ENCODE measurements at regions not wholly inside any gene's neighbourhood (a gene's known extent, or its start where the extent isn't known, plus 50 kb on each side); places are given as distances from the start of the nearest gene placed in this dataset.

DNA sequence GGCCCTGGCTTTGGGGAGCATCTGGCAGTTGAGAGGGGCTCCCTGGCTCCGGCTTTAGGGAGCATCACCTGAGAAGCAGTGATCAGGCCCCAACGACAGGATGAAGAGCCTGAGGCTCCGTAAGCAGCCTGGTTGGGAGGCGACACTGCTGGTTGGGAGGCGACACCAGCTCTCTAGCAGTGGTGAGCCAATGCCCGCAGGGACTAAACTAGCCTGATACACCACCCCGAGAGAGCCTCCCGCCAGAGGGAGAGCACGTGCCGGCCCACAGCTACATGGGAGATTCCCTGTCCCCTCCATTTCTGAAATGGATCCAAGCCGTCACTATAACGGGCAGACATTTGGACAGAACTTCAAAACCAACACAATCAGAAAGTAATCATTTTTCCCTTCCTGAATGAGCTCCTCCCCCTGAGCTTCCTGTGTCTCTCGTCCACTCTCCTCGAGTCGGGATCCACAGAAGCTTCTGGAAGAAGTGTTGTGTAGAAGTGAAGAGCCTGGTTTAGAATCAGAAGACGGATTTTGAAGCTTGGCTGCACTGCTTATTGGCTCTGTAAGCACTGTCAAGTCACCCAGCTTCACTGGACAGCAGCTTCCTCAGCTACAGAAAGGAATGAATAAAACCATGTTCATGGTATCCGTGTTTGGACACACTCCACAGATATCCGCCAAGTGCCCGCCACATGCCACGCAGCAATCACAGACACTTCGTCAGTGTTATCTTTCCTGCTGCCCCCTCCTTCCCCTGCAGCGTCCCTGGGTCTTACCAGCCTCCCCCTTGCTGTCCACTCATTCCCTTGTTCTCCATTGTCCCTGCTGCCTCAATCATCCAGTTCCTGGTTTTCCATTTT lies 199.6 kb downstream of the TTLL2 start:
- no peak for DNase-seq

- no peak for DNase-seq
Measured at GRCh38 chr6:167525774-167526173, 200.9 kb downstream of the TTLL2 start.

GRCh38 chr6:167526465-167527368 lies 201.8 kb downstream of the TTLL2 start:
- DNase-seq: no peak

GRCh38 chr6:167528239-167528638 lies 203.4 kb downstream of the TTLL2 start:
- DNase-seq: no peak

DNA sequence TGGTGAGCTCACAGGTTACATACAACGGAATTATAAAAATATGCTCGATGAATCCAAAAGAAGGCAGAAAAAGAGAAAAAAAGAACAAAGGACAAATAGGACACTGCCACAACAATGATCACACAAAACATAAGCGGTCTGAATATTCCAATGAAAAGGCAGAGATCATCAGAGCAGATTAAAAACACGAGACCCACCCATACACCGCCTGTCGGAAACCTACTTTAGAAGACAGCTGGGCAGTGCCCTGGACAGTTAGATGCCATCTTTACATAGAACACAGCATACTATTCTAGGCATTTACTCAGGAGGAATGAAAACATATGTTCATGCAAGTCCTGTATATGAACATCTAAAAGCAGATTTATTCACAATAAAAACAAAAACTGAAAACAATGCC lies 204.1 kb downstream of the TTLL2 start:
- DNase-seq: no peak

DNA sequence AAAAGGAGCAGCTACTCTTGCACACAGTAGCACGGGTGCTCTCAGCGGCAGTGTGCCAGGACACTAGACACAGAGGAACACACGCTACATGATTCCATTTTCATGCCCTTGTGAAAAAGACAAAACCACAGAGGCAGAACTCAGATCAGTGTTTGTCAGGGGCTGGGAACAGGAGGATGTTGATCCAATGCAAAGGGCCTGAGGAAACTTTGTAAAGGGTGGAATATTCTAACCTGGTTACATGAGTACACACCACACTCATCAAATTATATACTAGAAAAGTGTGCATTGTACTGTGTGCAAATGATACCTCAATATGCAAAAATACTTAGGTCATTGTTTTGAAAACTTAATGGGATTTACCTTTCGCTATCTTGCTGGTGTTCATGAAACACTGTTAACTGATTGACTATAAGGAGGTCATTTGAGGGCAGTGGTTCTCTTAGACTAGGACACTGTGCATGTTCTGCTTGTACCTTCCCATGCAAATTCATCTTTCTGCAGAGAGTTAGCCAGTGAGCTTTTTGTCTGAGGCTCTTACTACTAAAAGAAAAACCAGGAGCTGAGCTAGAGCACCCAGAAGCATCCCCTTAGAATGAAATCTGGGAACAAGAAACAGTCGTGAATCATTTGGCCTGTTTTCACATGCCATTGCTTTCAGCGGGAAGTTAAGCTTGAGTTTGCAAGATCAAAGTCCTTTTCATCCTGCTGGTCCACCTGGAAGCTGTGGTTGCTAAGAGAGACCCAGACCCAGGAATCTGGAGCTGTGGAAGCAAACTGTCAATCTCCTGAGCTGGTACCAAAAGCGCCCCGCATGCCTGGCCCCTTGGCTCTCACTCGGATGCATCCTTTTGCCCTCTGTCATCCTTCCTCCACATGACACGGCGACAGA lies 204.8 kb downstream of the TTLL2 start:
- no peak for DNase-seq

DNA sequence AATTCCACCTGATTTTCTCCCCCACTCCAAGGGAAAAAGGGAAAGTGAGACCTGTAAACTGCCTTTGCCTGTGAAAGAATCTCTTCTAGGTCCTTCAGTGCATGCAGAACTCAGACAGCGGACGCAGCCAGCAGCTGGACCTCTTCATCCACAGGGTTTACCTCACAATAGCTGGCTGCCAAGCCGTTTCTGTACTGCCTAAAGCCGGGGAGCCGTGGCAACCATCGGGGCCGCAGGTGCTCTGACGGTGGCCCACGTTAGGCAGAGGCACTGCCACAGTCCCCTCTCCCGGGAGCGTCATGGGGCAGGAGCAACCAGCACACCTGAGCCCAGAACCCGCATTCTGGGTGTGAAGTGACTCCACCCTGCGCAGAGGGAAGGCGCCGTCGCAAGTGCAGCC lies 206.1 kb downstream of the TTLL2 start:
- no peak for DNase-seq

- no peak for DNase-seq
Measured at GRCh38 chr6:167532410-167533288, 207.8 kb downstream of the TTLL2 start.

GRCh38 chr6:167533851-167534250 lies 209.0 kb downstream of the TTLL2 start:
- DNase-seq: no peak

GRCh38 chr6:167537816-167538215 lies 212.9 kb downstream of the TTLL2 start:
- DNase-seq: no peak

- DNase-seq: no peak
Measured at GRCh38 chr6:167538746-167539145, 213.9 kb downstream of the TTLL2 start.

GRCh38 chr6:167540796-167541195 lies 215.9 kb downstream of the TTLL2 start:
- DNase-seq: no peak

GRCh38 chr6:167541544-167541943 lies 216.7 kb downstream of the TTLL2 start:
- DNase-seq: no peak

DNA sequence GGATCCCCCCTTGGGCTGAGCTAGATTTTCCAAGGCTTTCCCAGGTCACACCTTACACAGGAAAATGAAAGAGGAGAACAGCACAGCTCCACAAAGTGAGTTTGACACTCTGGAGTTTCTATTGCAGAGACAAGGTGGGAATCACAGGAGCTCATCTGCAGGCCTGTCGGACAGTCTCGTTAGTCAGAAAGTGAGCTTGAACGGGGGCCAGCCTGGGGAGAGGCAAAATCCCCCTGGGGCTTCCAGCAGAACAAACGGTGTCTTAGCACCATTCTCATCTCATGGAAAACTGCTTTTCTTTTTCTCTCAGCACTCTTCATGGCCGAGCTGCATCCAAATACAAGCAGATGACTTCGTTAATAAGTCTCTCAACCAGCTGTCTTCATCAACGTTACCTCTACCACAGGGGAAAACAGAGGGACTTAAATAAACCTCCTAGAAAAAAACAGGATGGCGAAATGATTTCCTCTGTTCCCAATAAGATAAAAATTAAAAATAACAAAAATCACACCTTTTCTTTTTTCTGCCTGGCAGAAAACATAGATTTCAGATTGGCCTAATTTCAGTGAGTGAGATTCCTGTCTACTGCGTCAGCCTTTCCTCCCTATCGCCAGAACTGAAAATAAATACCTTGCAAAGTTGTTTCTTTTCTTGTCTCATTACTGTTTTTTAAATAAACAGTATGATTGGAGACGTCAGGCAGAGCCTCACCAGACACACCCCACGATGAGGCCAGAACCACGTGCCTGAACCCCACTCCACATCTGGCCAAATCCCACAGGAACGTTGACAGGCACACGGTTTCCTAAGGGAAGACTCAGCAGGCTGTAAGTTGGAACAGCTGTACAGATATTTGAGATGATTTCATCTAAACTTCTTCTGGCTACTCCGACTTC lies 219.0 kb downstream of the TTLL2 start:
- no peak for DNase-seq

GRCh38 chr6:167546611-167547327 lies 221.9 kb downstream of the TTLL2 start:
- DNase-seq: no peak

GRCh38 chr6:167547328-167547692 lies 222.4 kb downstream of the TTLL2 start:
- no peak for DNase-seq

DNA sequence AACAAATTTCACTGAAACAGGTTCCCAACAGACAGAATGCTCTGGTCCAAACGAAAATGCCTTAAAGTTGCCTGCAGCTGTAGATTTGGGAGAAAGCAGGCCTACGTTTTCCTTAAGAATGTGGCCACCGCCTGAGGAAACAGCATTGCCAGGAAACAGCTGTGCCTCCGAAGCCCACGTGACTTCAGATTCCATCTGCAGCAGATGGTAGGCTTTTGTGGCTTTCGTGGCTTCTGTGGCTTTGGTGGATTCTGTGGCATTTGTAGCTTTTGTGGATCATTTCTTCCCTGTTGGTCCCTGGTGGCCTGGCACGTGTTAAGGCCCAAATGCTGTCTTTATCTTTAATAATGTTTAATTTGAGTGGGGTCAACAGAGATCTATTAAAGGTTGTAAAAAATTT lies 222.9 kb downstream of the TTLL2 start:
- DNase-seq: no peak

DNA sequence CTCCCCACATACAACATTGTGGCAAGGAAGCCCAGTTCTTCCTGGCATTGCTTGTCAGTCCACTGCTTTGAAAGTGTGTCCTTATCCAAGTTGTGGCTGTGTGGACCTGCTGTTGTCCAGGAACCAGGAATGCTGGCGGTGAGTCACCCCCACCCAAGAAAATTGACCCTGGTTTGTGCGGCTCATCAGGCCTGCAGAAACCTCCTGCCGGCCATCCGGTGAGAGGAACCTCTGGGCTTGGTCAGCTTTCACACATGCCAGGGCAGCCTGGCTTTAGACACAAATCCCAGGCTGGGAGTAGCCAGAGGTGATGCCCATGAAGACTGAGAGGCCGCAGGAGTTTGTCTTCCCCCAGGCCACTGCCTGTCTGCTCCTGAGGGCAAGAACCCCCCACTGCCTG lies 223.6 kb downstream of the TTLL2 start:
- no peak for DNase-seq

GRCh38 chr6:167549213-167549612 lies 224.3 kb downstream of the TTLL2 start:
- no peak for DNase-seq

DNA sequence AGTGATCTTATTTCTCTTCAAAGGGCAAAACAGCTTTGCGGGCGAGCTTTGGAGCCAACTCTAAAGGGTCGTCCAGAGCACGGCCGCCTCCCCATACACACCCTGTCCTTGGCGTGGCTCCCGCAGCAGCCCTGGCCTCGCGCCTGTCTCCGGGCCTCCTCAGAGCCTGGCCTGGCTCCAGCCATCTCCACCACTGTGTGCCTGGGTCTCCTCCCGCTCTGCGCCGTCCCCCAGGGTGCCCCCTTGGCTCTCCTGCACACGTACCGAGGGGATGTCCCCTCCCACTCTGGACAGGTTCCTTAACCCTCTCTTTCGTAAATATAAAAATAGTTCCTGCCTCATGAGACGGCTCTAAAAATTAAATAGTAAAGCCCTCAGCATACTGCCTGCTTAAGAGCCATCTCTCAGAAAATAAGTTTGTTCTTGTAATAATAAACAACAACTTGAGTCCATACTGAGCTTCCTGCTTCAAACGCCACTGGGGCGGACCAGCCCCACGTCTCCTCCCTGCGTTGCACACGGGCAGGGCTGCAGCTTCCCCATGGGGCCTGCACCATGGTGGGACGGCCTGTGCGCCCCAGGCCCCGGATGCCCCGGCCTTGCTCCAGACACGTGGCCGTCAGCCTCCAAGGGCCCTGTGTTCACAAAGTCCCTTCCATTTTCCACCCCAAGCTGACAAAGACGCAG lies 226.2 kb downstream of the TTLL2 start:
- no peak for DNase-seq
